ENCODE measurements at regions not wholly inside any gene's neighbourhood (a gene's known extent, or its start where the extent isn't known, plus 50 kb on each side); places are given as distances from the start of the nearest gene placed in this dataset.

DNA sequence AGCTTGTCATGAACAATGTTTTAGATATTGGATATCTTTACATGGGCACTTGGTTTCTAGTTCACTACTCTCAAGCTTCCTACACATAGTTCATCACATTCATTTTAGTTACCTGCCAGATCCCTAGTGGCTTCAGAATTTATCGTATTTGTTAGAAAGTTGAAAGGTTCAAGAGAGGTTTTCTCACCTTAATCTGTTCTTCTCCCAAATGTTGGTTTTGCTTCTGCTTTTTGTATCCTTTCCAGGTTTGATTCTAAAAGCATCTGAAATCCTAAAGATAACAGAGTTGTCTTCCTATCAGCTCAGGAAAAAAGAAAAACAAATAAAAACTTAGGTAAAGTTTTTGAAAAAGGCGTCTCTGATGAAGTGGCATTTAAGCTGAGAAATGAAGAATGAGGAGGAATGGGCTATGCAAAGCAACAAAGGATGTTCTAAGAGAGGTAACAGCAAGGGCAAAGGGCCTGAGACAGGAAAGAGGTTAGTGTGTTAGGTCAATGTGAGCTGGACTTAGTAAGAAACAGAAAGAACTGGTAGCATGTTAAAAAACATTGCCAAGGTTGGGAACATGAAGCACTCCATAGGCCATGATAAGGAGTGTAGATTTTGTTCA lies 104.7 kb upstream of the CMC1 start:
- TF ChIP-seq, protein P1, sequence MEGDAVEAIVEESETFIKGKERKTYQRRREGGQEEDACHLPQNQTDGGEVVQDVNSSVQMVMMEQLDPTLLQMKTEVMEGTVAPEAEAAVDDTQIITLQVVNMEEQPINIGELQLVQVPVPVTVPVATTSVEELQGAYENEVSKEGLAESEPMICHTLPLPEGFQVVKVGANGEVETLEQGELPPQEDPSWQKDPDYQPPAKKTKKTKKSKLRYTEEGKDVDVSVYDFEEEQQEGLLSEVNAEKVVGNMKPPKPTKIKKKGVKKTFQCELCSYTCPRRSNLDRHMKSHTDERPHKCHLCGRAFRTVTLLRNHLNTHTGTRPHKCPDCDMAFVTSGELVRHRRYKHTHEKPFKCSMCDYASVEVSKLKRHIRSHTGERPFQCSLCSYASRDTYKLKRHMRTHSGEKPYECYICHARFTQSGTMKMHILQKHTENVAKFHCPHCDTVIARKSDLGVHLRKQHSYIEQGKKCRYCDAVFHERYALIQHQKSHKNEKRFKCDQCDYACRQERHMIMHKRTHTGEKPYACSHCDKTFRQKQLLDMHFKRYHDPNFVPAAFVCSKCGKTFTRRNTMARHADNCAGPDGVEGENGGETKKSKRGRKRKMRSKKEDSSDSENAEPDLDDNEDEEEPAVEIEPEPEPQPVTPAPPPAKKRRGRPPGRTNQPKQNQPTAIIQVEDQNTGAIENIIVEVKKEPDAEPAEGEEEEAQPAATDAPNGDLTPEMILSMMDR (IDR thresholded peaks at IDR 0.05; ENCODE audit: insufficient read depth, low read length): no peak
- H3K4me3 ChIP-seq (ENCODE audit: low read depth, low read length): no peak overlapping the region
- DNase-seq (ENCODE audit: low read depth): no peak

DNA sequence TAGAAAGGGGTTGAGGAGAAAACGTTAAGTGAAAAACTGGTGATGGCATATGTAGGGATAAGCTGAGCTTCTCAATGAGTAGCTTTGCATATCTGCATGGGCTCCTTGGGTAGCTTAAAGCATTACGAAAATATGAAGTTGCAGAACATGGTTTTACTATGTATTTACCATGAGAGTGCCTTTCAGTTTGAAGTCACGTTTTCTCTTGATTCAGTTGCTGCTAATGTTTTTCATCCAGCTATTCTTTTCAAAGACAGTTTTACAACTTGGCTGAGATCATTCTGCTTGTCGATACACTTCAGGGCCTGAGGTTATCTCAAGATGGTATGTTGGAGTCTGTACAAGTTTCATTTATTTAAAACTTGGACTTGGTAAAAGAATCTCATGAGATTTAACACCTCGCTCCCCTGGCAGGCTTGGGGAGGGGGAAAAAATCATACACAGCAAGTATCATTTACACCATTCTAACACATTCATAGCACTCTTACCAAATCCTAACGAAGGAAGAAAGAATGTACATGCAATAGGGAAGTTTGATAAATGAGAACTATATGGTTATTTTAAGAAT lies 103.3 kb upstream of the CMC1 start:
- H3K4me3 ChIP-seq (ENCODE audit: low read depth, low read length): no peak overlapping the region
- TF ChIP-seq, protein P1 (IDR thresholded peaks at IDR 0.05; ENCODE audit: insufficient read depth, low read length): no peak
- no peak for DNase-seq (ENCODE audit: low read depth)

DNA sequence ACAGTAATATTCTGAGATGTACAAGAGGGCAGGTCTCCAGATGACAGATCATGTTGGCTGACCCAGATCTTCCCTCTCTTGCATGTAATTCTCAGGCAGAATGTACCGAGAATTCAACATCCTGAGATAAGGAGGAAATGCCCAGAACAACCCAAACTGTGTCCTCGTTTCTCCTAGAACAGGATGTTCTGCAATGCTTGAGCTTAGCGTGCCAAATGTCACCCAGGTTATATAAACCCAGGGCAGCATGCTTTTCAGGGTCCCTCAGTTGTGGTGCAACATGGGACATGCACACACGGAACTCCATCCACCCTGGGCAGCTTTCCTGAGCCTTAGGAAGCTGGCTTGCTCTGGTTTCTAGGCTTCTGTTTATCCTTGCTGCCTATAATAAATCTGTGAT lies 102.1 kb upstream of the CMC1 start:
- H3K4me3 ChIP-seq (ENCODE audit: low read depth, low read length): no peak overlapping the region
- TF ChIP-seq, protein P1 (IDR thresholded peaks at IDR 0.05; ENCODE audit: insufficient read depth, low read length): no peak
- DNase-seq (ENCODE audit: low read depth): no peak

DNA sequence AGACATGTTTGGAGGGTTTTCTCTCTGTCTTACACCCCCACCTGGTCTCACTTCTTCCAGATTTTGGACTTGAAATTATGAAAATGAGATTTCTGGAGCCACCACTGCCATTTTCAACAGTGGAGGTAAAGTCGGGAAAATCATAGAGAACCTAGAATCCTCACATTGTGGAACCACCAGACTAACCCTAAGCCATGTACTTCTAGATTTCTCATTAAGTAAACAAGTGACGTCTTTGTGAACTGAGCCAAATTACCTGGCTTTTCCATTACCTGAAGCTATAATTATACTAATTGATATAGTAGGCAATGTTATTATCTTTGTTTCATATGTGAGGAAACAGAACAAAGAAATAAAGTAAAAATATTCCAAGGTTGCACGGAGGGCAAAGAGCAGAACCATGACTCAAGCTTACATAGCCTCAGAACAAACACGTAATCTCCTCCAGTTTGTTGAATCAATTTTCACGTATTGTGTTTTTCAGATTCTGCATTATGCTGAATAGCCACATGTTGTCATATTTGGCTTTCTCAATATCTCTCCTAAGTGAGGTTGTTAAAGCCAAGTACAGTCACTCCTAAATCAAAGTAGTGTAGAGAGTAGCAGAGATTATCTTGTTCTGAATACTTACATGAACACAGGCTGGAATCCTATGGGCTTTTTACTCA lies 101.3 kb upstream of the CMC1 start:
- peak; percentile 67 for DNase-seq (ENCODE audit: low read depth)
- TF ChIP-seq, protein P1 (IDR thresholded peaks at IDR 0.05; ENCODE audit: insufficient read depth, low read length): no peak
- no peak overlapping the region for H3K4me3 ChIP-seq (ENCODE audit: low read depth, low read length)

DNA sequence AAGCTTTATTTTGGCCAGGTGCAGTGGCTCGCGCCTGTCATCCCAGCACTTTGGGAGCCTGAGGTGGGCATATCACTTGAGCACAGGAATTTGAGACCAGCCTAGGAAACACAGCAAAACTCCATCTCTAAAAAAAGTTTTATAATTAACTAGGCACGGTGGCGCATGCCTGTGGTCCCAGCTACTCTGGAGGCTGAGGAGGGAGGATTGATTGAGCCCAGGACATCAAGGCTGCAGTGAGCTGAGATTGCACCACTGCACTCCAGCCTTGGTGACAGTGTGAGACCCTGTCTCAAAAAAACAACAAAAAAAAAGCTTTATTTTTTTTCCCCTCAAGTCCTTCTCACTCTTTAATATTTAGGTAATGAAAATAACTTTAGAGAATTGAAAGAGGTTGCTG lies 100.8 kb upstream of the CMC1 start:
- no peak for DNase-seq (ENCODE audit: low read depth)
- no peak overlapping the region for H3K4me3 ChIP-seq (ENCODE audit: low read depth, low read length)
- TF ChIP-seq, protein P1 (IDR thresholded peaks at IDR 0.05; ENCODE audit: insufficient read depth, low read length): no peak

DNA sequence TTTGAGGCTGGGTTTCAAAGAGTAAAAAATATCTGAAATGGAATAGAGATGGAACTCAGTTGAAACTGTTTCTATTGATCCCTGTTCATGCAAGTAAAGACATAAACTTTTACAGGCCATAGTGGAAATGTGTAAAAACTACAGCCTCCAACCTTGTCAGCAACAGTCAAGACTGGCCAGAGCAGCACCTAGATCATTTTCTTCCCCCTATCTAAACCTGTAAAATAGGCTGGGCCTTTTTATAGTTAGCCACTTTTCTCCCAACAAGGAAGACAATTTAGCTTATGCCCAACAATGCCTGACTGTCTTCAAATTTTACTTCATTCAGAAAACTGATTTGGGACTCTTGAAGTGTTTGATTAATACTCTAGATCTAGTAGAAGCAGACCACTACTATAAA lies 91.5 kb upstream of the CMC1 start:
- TF ChIP-seq, protein P1 (IDR thresholded peaks at IDR 0.05; ENCODE audit: insufficient read depth, low read length): no peak

More for the DNA sequence above, 91.5 kb upstream of the CMC1 start:
- DNase-seq (ENCODE audit: low read depth): no peak
- no peak overlapping the region for H3K4me3 ChIP-seq (ENCODE audit: low read depth, low read length)
